ENCODE measurements at regions not wholly inside any gene's neighbourhood (a gene's known extent, or its start where the extent isn't known, plus 50 kb on each side); places are given as distances from the start of the nearest gene placed in this dataset.

DNA sequence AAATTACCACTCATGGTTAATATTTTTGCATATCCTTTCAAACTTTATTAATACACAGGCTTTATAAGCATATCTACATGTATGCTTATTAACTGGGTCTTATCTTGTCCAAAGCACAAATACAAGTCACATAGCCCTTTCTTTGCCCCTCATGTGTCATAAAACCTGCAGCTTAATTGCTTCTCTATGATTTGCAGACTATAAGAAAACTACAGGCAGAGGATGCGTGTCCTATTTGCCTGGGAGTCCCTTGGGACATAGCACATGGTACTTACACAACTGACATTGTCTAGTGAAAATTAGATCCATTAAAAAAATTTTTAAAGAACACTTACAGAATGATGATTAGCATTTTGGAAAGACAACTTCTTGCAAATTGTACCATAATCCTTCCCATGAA, 190.5 kb upstream of the PLEKHA5 start:
- TF ChIP-seq NFIC (IDR thresholded peaks at IDR 0.05) (no peak), EP300 (IDR thresholded peaks at IDR 0.05; ENCODE audit: borderline replicate concordance) (no peak), ZBTB7A (IDR thresholded peaks at IDR 0.05; ENCODE audit: low read depth) (no peak), MAX (IDR thresholded peaks at IDR 0.05) (no peak), RAD21 (IDR thresholded peaks at IDR 0.05; ENCODE audit: low read depth) (no peak), USF1 (IDR thresholded peaks at IDR 0.05) (no peak), EGR1 (IDR thresholded peaks at IDR 0.05) (no peak), TEAD4 (IDR thresholded peaks at IDR 0.05) (no peak), YY1 (IDR thresholded peaks at IDR 0.05; ENCODE audit: low read depth) (no peak), CEBPB (IDR thresholded peaks at IDR 0.05) (no peak)
- TF ChIP-seq, protein P1, sequence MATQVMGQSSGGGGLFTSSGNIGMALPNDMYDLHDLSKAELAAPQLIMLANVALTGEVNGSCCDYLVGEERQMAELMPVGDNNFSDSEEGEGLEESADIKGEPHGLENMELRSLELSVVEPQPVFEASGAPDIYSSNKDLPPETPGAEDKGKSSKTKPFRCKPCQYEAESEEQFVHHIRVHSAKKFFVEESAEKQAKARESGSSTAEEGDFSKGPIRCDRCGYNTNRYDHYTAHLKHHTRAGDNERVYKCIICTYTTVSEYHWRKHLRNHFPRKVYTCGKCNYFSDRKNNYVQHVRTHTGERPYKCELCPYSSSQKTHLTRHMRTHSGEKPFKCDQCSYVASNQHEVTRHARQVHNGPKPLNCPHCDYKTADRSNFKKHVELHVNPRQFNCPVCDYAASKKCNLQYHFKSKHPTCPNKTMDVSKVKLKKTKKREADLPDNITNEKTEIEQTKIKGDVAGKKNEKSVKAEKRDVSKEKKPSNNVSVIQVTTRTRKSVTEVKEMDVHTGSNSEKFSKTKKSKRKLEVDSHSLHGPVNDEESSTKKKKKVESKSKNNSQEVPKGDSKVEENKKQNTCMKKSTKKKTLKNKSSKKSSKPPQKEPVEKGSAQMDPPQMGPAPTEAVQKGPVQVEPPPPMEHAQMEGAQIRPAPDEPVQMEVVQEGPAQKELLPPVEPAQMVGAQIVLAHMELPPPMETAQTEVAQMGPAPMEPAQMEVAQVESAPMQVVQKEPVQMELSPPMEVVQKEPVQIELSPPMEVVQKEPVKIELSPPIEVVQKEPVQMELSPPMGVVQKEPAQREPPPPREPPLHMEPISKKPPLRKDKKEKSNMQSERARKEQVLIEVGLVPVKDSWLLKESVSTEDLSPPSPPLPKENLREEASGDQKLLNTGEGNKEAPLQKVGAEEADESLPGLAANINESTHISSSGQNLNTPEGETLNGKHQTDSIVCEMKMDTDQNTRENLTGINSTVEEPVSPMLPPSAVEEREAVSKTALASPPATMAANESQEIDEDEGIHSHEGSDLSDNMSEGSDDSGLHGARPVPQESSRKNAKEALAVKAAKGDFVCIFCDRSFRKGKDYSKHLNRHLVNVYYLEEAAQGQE (IDR thresholded peaks at IDR 0.05; ENCODE audit: low read depth): no peak
